ENCODE measurements at regions not wholly inside any gene's neighbourhood (a gene's known extent, or its start where the extent isn't known, plus 50 kb on each side); places are given as distances from the start of the nearest gene placed in this dataset.

GRCh38 chr9:99576002-99576401 is 245.7 kb upstream of the NR4A3 start:
- Histone ChIP-seq H2BK5ac (ENCODE audit: insufficient read length, low read length) (no peak overlapping the region), H3K9me3 (ENCODE audit: control insufficient read depth, low read depth, low read length) (no peaks in the 10 kb centered on the region), H3T11ph (ENCODE audit: low read length) (no peak overlapping the region), H3K4me2 (ENCODE audit: insufficient read depth, insufficient read length, low read length) (no peak overlapping the region), H3K9ac (ENCODE audit: extremely low read depth, insufficient read length, low read length) (no peak overlapping the region), H2BK120ac (ENCODE audit: low read depth, low read length, poor library complexity, severe bottlenecking) (no peak overlapping the region), H3K4me1 (ENCODE audit: insufficient read depth, low read length) (peaks cover 2% of the 10 kb centered on the region; the same call in 1 of the 2 replicates), H3K27ac (ENCODE audit: insufficient read length, low read depth, low read length) (no peak overlapping the region), H3K18ac (ENCODE audit: insufficient read length, low read depth, low read length) (no peak overlapping the region), H4K8ac (replicated peaks; ENCODE audit: insufficient read length, low read depth, low read length) (no peak overlapping the region), H2BK20ac (ENCODE audit: low read depth, low read length, poor library complexity, severe bottlenecking) (no peak overlapping the region), H3K56ac (ENCODE audit: insufficient read length, low read depth, low read length) (no peak overlapping the region), H3K4ac (ENCODE audit: low read depth, low read length) (no peak overlapping the region), H4K91ac (ENCODE audit: insufficient read length, low read depth, low read length) (no peak overlapping the region), H2AK5ac (ENCODE audit: insufficient read length, low read length) (no peak overlapping the region), H2BK12ac (ENCODE audit: insufficient read length, low read depth, low read length) (no peak overlapping the region), H3K79me2 (ENCODE audit: insufficient read depth, low read length) (no peaks in the 10 kb centered on the region), H4K20me1 (ENCODE audit: control insufficient read depth, insufficient read depth, insufficient read length) (no peaks in the 10 kb centered on the region), H3K79me1 (ENCODE audit: insufficient read depth, low read depth, low read length, poor library complexity, severe bottlenecking) (no peaks in the 10 kb centered on the region), H2BK15ac (ENCODE audit: low read depth, low read length) (no peak overlapping the region), H4K5ac (ENCODE audit: insufficient read length, low read depth, low read length) (no peak overlapping the region), H3K14ac (ENCODE audit: insufficient read depth, low read length) (no peak overlapping the region), H3K23me2 (ENCODE audit: insufficient read length, low read depth, low read length, poor library complexity, severe bottlenecking) (no peaks in the 10 kb centered on the region), H3K27me3 (ENCODE audit: insufficient read depth, low read length) (no peaks in the 10 kb centered on the region), H2AFZ (ENCODE audit: low read length) (no peak overlapping the region), H3K23ac (ENCODE audit: insufficient read length, low read depth, low read length) (no peak overlapping the region)
- Mint-ChIP-seq H3K4me1 (peaks cover 7% of the 10 kb centered on the region in 2 experiments), H3K27ac (no peak overlapping the region), H3K9me3 (no peaks in the 10 kb centered on the region), H3K4me3 (no peak overlapping the region), H3K36me3 (ENCODE audit: insufficient read depth in 1 of 3, low read depth in 3 of 3) (no peaks in the 10 kb centered on the region), H3K27me3 (ENCODE audit: low read depth) (peaks cover 2% of the 10 kb centered on the region; the same call in 1 of the 2 replicates)
- peak; percentile 37 for DNase-seq
- TF ChIP-seq CTCF (conservative IDR thresholded peaks at IDR 0.05), result peak; percentile 28; the same call in 2 of the 3 replicates
- no CpG with 5 or more reads among the region's 4 CpGs for WGBS (ENCODE audit: extremely low coverage, insufficient read length, low lambda C conversion rate)
